Activated T-cell treated with anti-CD3 and anti-CD28 coated beads for 24 hours (primary cell): ENCODE measurements at regions not wholly inside any gene's neighbourhood (a gene's known extent, or its start where the extent isn't known, plus 50 kb on each side); places are given as distances from the start of the nearest gene placed in this dataset.

Experiments used
- DNase-seq: peaks from one replicate; pipeline ENCODE4 v3.0.0-alpha.2; 2020; ENCODE audit warnings: low read depth

GRCh38 chr6:140586426-140587061 is 1212.1 kb upstream of the CITED2 start:
- no peak for DNase-seq

- no peak for DNase-seq
Observed at GRCh38 chr6:140581601-140582000, 1207.2 kb upstream of the CITED2 start.

GRCh38 chr6:140579918-140580317 is 1205.5 kb upstream of the CITED2 start:
- no peak for DNase-seq

- DNase-seq, result no peak
Observed at GRCh38 chr6:140576004-140576555, 1201.6 kb upstream of the CITED2 start.

GRCh38 chr6:140572867-140573266 is 1198.4 kb upstream of the CITED2 start:
- no peak for DNase-seq

- DNase-seq, result no peak
Observed at GRCh38 chr6:140572129-140572528, 1197.7 kb upstream of the CITED2 start.

GRCh38 chr6:140571145-140571544 is 1196.7 kb upstream of the CITED2 start:
- DNase-seq, result no peak

DNA sequence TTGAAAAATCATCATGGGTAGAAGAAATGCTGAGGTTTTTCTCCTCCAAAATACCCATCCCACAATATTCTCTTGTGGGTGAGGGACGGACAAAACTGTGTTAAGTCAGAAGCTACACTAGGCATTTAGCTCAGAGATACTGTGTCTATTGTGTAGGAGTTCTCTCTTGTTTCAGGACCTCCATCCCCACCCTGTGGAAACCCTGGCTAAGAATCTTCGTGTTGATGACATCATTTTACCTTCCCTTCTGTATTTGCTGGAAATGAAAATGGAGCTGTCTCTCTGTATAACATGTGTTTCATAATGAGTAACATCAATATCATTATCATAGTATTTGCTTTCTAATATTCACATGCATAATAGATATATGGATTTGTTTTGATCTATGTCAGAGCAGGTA is 1193.0 kb upstream of the CITED2 start:
- no peak for DNase-seq

DNA sequence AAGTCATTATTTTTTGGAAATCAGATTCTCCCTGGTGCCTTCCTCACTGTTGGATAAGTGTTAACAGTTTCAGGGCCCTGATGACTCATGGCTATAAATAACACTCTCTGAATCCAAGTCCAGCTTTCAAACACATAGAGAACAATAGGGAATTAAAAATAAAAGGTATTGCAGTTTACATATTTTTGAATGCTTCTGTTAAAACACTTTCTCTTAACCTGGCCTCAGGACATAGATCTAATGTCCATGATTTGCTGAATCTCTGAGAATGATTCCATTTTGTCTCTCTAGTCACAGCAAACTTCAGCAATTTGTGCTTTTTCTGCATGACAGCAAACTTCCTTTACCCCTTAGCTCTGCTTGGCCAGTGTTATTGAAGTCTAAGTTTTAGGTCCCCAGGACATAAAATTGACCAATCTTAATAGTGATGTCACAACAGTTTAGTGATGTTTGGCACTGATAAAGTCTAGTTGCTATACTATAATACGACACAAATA is 1192.4 kb upstream of the CITED2 start:
- DNase-seq, result no peak

DNA sequence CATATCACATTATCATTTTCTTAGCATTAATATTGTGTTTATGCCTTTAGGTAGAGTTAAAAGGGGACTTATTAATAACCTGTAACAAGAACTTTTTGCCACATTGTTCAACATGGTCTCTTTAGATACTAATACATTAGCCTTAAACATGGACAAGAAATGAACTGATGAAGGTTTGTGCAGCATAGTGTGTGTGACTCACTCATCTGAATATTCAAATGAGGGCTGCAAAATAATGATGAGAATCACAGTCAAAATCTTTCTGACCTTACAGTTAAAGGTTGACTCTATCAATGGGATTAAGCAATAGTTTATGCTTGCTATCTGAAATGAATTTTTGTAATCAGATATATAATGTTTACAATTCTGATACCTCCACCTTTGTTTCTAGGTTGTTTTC is 1189.3 kb upstream of the CITED2 start:
- no peak for DNase-seq

GRCh38 chr6:140561701-140562100 is 1187.3 kb upstream of the CITED2 start:
- DNase-seq, result no peak

DNA sequence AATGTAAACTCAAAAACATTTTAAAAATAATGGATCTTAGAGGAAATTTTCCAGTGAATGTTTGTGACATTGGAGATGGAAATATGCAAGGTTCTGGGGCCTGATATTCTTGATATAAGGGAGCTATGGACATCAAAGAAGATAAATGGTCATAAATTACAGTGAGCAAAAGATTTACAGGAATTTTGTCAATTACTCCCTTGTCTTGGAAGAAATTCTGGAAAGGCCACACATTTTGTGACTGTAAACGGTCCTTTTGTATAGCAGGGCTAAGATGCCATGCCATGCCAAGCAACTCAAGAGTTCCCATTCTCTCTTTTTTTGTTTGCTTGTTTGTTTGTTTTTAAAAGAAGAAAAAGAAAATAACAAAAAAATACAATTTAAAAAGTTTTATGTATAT is 1186.2 kb upstream of the CITED2 start:
- DNase-seq, result no peak

GRCh38 chr6:140559458-140559857 is 1185.0 kb upstream of the CITED2 start:
- no peak for DNase-seq

DNA sequence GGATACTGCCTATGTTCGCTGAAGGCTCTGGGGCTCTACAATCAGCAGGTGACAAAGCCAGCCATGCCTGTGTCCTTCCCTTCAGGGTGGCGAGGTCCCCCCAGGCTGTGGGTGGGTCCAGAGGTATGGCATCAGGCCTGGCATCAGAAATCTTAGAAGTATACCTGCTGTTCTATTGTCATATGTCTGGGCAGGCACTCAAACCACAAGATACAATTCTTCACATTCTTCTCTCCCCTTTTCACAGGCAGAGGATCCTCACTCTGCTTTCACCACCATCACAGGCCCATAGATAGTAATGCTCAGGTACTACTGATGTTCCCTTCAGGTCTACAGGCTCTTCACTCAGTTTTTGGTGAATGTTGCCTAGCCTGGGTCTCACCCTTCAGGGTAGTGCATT is 1180.0 kb upstream of the CITED2 start:
- DNase-seq, result no peak

GRCh38 chr6:140548366-140548765 is 1173.9 kb upstream of the CITED2 start:
- no peak for DNase-seq

DNA sequence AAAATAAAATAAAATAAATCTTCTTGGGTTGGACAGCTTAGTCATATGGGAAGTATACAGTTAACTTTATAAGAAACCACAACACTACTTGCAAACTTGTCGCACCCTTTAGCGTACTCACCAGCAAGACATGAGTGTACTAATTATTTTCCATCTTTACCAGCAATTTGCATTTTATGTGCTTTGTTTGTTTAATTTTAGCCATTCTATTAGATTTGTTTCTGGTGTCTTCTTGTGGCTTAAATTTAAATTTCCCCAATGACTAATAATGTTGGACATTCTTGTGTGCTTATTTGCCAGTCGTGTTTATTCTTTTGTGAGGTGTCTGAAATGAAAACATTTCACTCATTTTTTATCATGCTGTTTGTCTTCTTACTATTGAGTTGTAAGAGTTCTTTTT is 1172.2 kb upstream of the CITED2 start:
- no peak for DNase-seq

GRCh38 chr6:140544431-140544830 is 1170.0 kb upstream of the CITED2 start:
- no peak for DNase-seq

- DNase-seq, result no peak
Observed at GRCh38 chr6:140542863-140543262, 1168.4 kb upstream of the CITED2 start.

DNA sequence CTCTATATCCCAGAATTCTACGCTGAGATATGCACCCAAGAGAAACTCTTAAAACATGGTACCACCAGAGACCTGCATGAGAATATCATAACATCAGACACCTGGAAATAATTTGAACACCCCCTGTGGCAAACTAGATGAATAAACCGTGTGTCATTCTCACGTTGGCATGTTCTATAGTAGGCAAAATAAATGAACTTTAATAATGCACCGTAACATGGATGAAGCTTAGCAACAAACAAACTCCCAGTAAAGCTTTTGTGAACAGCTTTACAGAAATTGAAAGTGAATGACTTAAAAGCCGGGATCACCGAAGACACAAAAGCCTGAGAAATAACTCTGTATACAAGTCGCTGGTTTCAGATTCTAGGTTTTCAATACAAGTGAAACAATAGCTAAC is 1166.8 kb upstream of the CITED2 start:
- no peak for DNase-seq

DNA sequence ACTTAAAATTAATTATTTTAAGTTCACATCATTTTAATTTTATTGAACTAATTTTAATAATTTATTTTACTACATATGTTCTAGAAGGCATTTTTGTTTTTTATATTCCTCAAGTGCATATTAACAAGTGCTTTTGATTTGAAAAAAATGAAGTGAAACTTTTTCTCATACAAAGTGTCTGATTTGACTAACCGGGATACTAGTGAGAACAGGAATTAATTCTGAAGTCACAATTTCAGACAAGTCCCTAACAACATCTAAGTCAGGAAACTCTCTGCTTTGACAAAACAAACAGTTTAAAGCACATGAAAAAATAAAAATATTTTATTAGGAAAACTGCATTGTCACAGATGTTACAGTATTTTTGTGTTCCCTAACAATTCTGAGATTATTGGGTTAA is 1166.3 kb upstream of the CITED2 start:
- DNase-seq, result no peak

GRCh38 chr6:140538926-140539325 is 1164.5 kb upstream of the CITED2 start:
- no peak for DNase-seq

- no peak for DNase-seq
Observed at GRCh38 chr6:140537834-140538705, 1163.6 kb upstream of the CITED2 start.

DNA sequence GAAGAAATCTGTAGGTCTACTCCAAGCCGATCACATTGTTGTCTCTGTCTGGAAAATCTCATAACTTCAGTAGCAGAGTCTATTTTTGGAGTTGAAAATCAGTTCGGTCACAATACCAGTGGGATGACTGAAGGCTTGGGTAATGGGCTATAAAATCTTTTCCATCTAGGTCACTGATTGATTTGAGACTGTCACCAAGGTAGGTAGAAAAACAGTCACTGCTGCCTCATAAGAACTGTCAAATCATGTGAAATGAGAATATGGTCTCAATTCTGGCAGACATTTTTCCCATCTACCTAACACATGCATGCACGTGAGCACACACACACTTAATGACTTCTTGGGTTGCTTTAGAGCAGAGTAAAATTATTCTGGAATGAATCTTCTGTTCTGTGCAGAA is 1162.8 kb upstream of the CITED2 start:
- no peak for DNase-seq
